Muscle layer of duodenum (tissue), 2 donors: ENCODE measurements at regions not wholly inside any gene's neighbourhood (a gene's known extent, or its start where the extent isn't known, plus 50 kb on each side); places are given as distances from the start of the nearest gene placed in this dataset.

ENCODE experiments used
- H3K27ac ChIP-seq: one replicate; pipeline ENCODE4 v1.7.0; 2013; ENCODE audit warnings: mild to moderate bottlenecking, low read length
- H3K27me3 ChIP-seq: one replicate; pipeline ENCODE4 v1.7.0; 2013; ENCODE audit warnings: low read depth, mild to moderate bottlenecking, control low read depth, low read length
- H3K36me3 ChIP-seq, 2 donors: one replicate each; pipeline ENCODE4 v1.7.0; 2013; ENCODE audit warnings: low read length in 2 of 2, control low read depth in 1 of 2, mild to moderate bottlenecking in 1 of 2; ENCODE audit not compliant: insufficient read depth in 2 of 2, control insufficient read depth in 1 of 2
- H3K4me1 ChIP-seq, 2 donors: one replicate each; pipeline ENCODE4 v1.7.0; 2013; ENCODE audit warnings: low read length in 2 of 2, mild to moderate bottlenecking in 2 of 2, control low read depth in 1 of 2, moderate library complexity in 1 of 2; ENCODE audit not compliant: insufficient read depth in 2 of 2, control insufficient read depth in 1 of 2
- H3K4me3 ChIP-seq, 2 donors: one replicate each; pipeline ENCODE4 v1.7.0; 2013; ENCODE audit warnings: low read length in 2 of 2, low read depth in 1 of 2, mild to moderate bottlenecking in 1 of 2
- H3K9me3 ChIP-seq, 2 donors: one replicate each; pipeline ENCODE4 v1.7.0; 2013; ENCODE audit warnings: low read length in 2 of 2, control low read depth in 1 of 2, mild to moderate bottlenecking in 1 of 2; ENCODE audit not compliant: control insufficient read depth in 1 of 2
- donor health status: healthy.

- Histone ChIP-seq H3K27ac (no peak overlapping the region), H3K9me3 (no peaks in the 10 kb centered on the region), H3K4me3 (no peak overlapping the region), H3K36me3 (no peaks in the 10 kb centered on the region), H3K4me1 (peaks cover 0 to 4% of the 10 kb centered on the region in 2 donors), H3K27me3 (no peaks in the 10 kb centered on the region)
Observed at GRCh38 chr12:75917715-75918114, 113.9 kb downstream of the PHLDA1 start.

GRCh38 chr12:75917083-75917482 lies 114.5 kb downstream of the PHLDA1 start:
- no peaks in the 10 kb centered on the region for H3K9me3 ChIP-seq
- H3K4me3 ChIP-seq, result no peak overlapping the region
- H3K27me3 ChIP-seq, result no peaks in the 10 kb centered on the region
- no peaks in the 10 kb centered on the region for H3K36me3 ChIP-seq
- H3K4me1 ChIP-seq, result peaks cover 0 to 4% of the 10 kb centered on the region in 2 donors
- H3K27ac ChIP-seq, result no peak overlapping the region

GRCh38 chr12:75913502-75914351 lies 117.8 kb downstream of the PHLDA1 start:
- Histone ChIP-seq H3K27ac (no peak overlapping the region), H3K4me1 (peaks cover 0 to 16% of the 10 kb centered on the region in 2 donors), H3K36me3 (no peaks in the 10 kb centered on the region), H3K27me3 (no peaks in the 10 kb centered on the region), H3K4me3 (no peak overlapping the region), H3K9me3 (no peaks in the 10 kb centered on the region)

- no peaks in the 10 kb centered on the region for H3K9me3 ChIP-seq
- H3K27me3 ChIP-seq, result no peaks in the 10 kb centered on the region
- H3K27ac ChIP-seq, result no peak overlapping the region
- H3K4me1 ChIP-seq, result peaks cover 0 to 22% of the 10 kb centered on the region in 2 donors
- H3K4me3 ChIP-seq, result no peak overlapping the region
- no peaks in the 10 kb centered on the region for H3K36me3 ChIP-seq
Observed at GRCh38 chr12:75909714-75910656, 121.6 kb downstream of the PHLDA1 start.

- Histone ChIP-seq H3K4me1 (peaks cover 0 to 22% of the 10 kb centered on the region in 2 donors), H3K9me3 (no peaks in the 10 kb centered on the region), H3K27me3 (no peaks in the 10 kb centered on the region), H3K36me3 (no peaks in the 10 kb centered on the region), H3K27ac (peak overlapping the region; percentile 40), H3K4me3 (no peak overlapping the region)
Observed at GRCh38 chr12:75908961-75909605, 122.5 kb downstream of the PHLDA1 start.

- Histone ChIP-seq H3K27me3 (no peaks in the 10 kb centered on the region), H3K36me3 (no peaks in the 10 kb centered on the region), H3K27ac (no peak overlapping the region), H3K4me1 (peaks cover 0 to 18% of the 10 kb centered on the region in 2 donors), H3K9me3 (no peaks in the 10 kb centered on the region), H3K4me3 (no peak overlapping the region)
Observed at GRCh38 chr12:75905922-75906321, 125.7 kb downstream of the PHLDA1 start.

GRCh38 chr12:75900781-75901254 lies 130.8 kb downstream of the PHLDA1 start:
- no peaks in the 10 kb centered on the region for H3K9me3 ChIP-seq
- H3K27ac ChIP-seq, result no peak overlapping the region
- no peaks in the 10 kb centered on the region for H3K36me3 ChIP-seq
- H3K4me1 ChIP-seq, result no peaks in the 10 kb centered on the region
- no peak overlapping the region for H3K4me3 ChIP-seq
- no peaks in the 10 kb centered on the region for H3K27me3 ChIP-seq

- H3K4me3 ChIP-seq, result no peak overlapping the region
- H3K36me3 ChIP-seq, result no peaks in the 10 kb centered on the region
- no peaks in the 10 kb centered on the region for H3K27me3 ChIP-seq
- no peaks in the 10 kb centered on the region for H3K9me3 ChIP-seq
- no peaks in the 10 kb centered on the region for H3K4me1 ChIP-seq
- H3K27ac ChIP-seq, result no peak overlapping the region
Observed at GRCh38 chr12:75900226-75900625, 131.3 kb downstream of the PHLDA1 start.

GRCh38 chr12:75894965-75895754 lies 136.4 kb downstream of the PHLDA1 start:
- Histone ChIP-seq H3K27ac (no peak overlapping the region), H3K4me3 (no peak overlapping the region), H3K4me1 (no peaks in the 10 kb centered on the region), H3K9me3 (no peaks in the 10 kb centered on the region), H3K36me3 (no peaks in the 10 kb centered on the region), H3K27me3 (no peaks in the 10 kb centered on the region)

GRCh38 chr12:75893765-75894164 lies 137.8 kb downstream of the PHLDA1 start:
- H3K36me3 ChIP-seq, result no peaks in the 10 kb centered on the region
- no peaks in the 10 kb centered on the region for H3K27me3 ChIP-seq
- no peaks in the 10 kb centered on the region for H3K4me1 ChIP-seq
- H3K4me3 ChIP-seq, result no peak overlapping the region
- H3K27ac ChIP-seq, result no peak overlapping the region
- no peaks in the 10 kb centered on the region for H3K9me3 ChIP-seq
